Naive thymus-derived CD4-positive, alpha-beta T cell (primary cell): ENCODE measurements at regions not wholly inside any gene's neighbourhood (a gene's known extent, or its start where the extent isn't known, plus 50 kb on each side); places are given as distances from the start of the nearest gene placed in this dataset.
"Not testable (repeated sequence)": the region's sequence is repeated elsewhere in the genome, so short reads cannot be mapped to it uniquely, and the experiment has no call there.

Experiments used
- ATAC-seq: fragments of 150-1000 bp; cut with Tn5 transposase; 2 replicates; pipeline ENCODE4 v1.10.0; 2021; ENCODE audit warnings: mild to moderate bottlenecking, moderate library complexity
- CTCF ChIA-PET: fragments of 350-600 bp; sonication (Branson Sonifier 250); formaldehyde crosslinking; loops from one replicate; lab custom pipeline; 2021; ENCODE audit warnings: antibody characterized with exemption; lab: Charles Lee
- POLR2A ChIA-PET: fragments of 350-600 bp; sonication (Branson Sonifier 250); formaldehyde crosslinking; loops from one replicate; lab custom pipeline; 2021; ENCODE audit warnings: antibody characterized with exemption, inconsistent platforms; lab: Charles Lee
- DNase-seq, 9 donors: peaks; one replicate each; pipeline versions ENCODE4 v3.0.0 to v3.0.0-alpha.2; 2020 to 2022; ENCODE audit warnings: mixed read lengths in 1 of 9
- H3K27ac ChIP-seq: one replicate; pipeline ENCODE4 v1.7.0; 2013; ENCODE audit warnings: mild to moderate bottlenecking, low read depth, low read length, moderate library complexity
- H3K27me3 ChIP-seq, 2 donors: one replicate each; pipeline ENCODE4 v1.7.0; 2013; ENCODE audit warnings: low read length in 2 of 2, mild to moderate bottlenecking in 2 of 2, moderate library complexity in 2 of 2; ENCODE audit not compliant: control insufficient read depth in 2 of 2, insufficient read depth in 2 of 2
- H3K36me3 ChIP-seq, 3 experiments: 1 replicate in 2 of 3; 2 replicates in 1 of 3; pipeline ENCODE4 v1.7.0; 2013; ENCODE audit warnings: low read length in 3 of 3, mild to moderate bottlenecking in 3 of 3, moderate library complexity in 1 of 3; ENCODE audit not compliant: insufficient read depth in 3 of 3, control insufficient read depth in 2 of 3
- H3K4me1 ChIP-seq, 2 donors: one replicate each; pipeline ENCODE4 v1.7.0; 2013; ENCODE audit warnings: low read length in 2 of 2, mild to moderate bottlenecking in 2 of 2, moderate library complexity in 1 of 2; ENCODE audit not compliant: control insufficient read depth in 2 of 2, insufficient read depth in 2 of 2
- H3K4me3 ChIP-seq: 2 replicates; pipeline ENCODE4 v1.7.0; 2013; ENCODE audit warnings: mild to moderate bottlenecking, low read length
- H3K9me3 ChIP-seq, 3 experiments: 1 replicate in 2 of 3; 2 replicates in 1 of 3; pipeline ENCODE4 v1.7.0; 2013; ENCODE audit warnings: low read length in 3 of 3; ENCODE audit not compliant: control insufficient read depth in 2 of 3
- H3K27ac Mint-ChIP-seq, 9 donors: one replicate each; pipeline ENCODE4 v1.8.0; 2020 to 2022; ENCODE audit warnings: mixed read lengths in 9 of 9, mild to moderate bottlenecking in 8 of 9, moderate library complexity in 5 of 9, inconsistent platforms in 2 of 9
- H3K27me3 Mint-ChIP-seq, 5 donors: one replicate each; pipeline ENCODE4 v1.8.0; 2021 to 2022; ENCODE audit warnings: mixed read lengths in 5 of 5, mild to moderate bottlenecking in 1 of 5
- H3K36me3 Mint-ChIP-seq, 5 donors: one replicate each; pipeline ENCODE4 v1.8.0; 2020 to 2022; ENCODE audit warnings: mixed read lengths in 5 of 5, mild to moderate bottlenecking in 3 of 5, inconsistent platforms in 1 of 5
- H3K4me1 Mint-ChIP-seq, 7 donors: one replicate each; pipeline ENCODE4 v1.8.0; 2020 to 2022; ENCODE audit warnings: mixed read lengths in 7 of 7, mild to moderate bottlenecking in 3 of 7, inconsistent platforms in 1 of 7
- H3K4me3 Mint-ChIP-seq, 10 donors: one replicate each; pipeline ENCODE4 v1.8.0; 2020 to 2022; ENCODE audit warnings: mild to moderate bottlenecking in 10 of 10, mixed read lengths in 10 of 10, moderate library complexity in 6 of 10, inconsistent platforms in 2 of 10
- H3K9me3 Mint-ChIP-seq, 11 donors: one replicate each; pipeline ENCODE4 v1.8.0; 2020 to 2022; ENCODE audit warnings: mixed read lengths in 11 of 11, mild to moderate bottlenecking in 4 of 11, inconsistent platforms in 1 of 11, moderate library complexity in 1 of 11
- intact Hi-C, 2 donors: fragments of 100-400 bp; cut with micrococcal nuclease; formaldehyde crosslinking; loops; one replicate each; pipeline ENCODE4 v1.15.1; 2023

GRCh38 chr1:227489572-227489971 lies 73.8 kb upstream of the ZNF678 start:
- ATAC-seq, result no peak
- CTCF ChIA-PET, result interaction anchor here (0.5 kb wide), 1 partner anchor 49 kb away, joined by 3 read pairs; no protein-coding TSS in a partner anchor

GRCh38 chr1:227487606-227488005 lies 75.8 kb upstream of the ZNF678 start:
- Histone ChIP-seq H3K9me3 (no peaks in the 10 kb centered on the region), H3K4me3 (no peak overlapping the region), H3K27me3 (no peaks in the 10 kb centered on the region), H3K27ac (no peak overlapping the region), H3K4me1 (no peaks in the 10 kb centered on the region), H3K36me3 (no peaks in the 10 kb centered on the region)
- Mint-ChIP-seq H3K36me3 (no peaks in the 10 kb centered on the region), H3K27ac (no peak overlapping the region), H3K27me3 (peaks cover 0 to 14% (median 0%) of the 10 kb centered on the region in 5 donors), H3K4me3 (no peak overlapping the region), H3K4me1 (no peaks in the 10 kb centered on the region), H3K9me3 (peaks cover 0 to 1% (median 0%) of the 10 kb centered on the region in 11 donors)
- ChIA-PET POLR2A (no interaction called here), CTCF (no interaction called here)
- intact Hi-C loops, result loop anchor here in 1 of 2 donors (10.0 kb wide), 1 partner anchor 247 kb away; the partner anchor contains the start of genes JMJD4 and SNAP47
- DNase-seq, result no peak
- ATAC-seq, result no peak

More at GRCh38 chr1:227489572-227489971, 73.8 kb upstream of the ZNF678 start:
- intact Hi-C loops, result loop anchor here in 1 of 2 donors (10.0 kb wide), 1 partner anchor 245 kb away; the partner anchor contains the start of genes JMJD4 and SNAP47
- DNase-seq, result no peak
- H3K27ac ChIP-seq, result no peak overlapping the region
- Mint-ChIP-seq H3K9me3 (peaks cover 0 to 1% (median 0%) of the 10 kb centered on the region in 11 donors), H3K27ac (no peak overlapping the region), H3K4me1 (no peaks in the 10 kb centered on the region), H3K27me3 (peaks cover 0 to 2% (median 0%) of the 10 kb centered on the region in 5 donors), H3K4me3 (no peak overlapping the region), H3K36me3 (no peaks in the 10 kb centered on the region)
- POLR2A ChIA-PET, result no interaction called here
- H3K36me3 ChIP-seq, result no peaks in the 10 kb centered on the region
- H3K4me3 ChIP-seq, result no peak overlapping the region
- H3K4me1 ChIP-seq, result no peaks in the 10 kb centered on the region
- H3K9me3 ChIP-seq, result no peaks in the 10 kb centered on the region
- H3K27me3 ChIP-seq, result no peaks in the 10 kb centered on the region

DNA sequence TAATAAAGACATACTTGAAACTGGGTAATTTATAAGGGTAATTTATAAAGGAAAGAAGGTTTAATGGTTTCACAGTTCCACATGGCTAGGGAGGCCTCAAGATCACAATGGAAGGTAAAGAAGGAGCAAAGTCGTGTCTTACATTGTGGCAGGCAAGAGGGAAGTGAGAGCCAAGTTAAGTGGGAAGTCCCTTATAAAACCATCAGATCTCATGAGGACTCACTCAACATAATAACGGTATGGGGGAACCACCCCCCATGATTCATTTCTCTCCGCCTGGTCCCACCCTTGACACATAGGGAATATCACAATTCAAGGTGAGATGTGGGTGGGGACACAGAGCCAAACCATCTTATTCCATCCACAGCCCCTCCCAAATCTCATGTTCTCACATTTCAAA lies 76.8 kb upstream of the ZNF678 start:
- no peak overlapping the region for H3K4me3 ChIP-seq
- H3K36me3 Mint-ChIP-seq, result no peaks in the 10 kb centered on the region
- H3K27me3 Mint-ChIP-seq, result peaks cover 0 to 19% (median 4%) of the 10 kb centered on the region in 5 donors
- POLR2A ChIA-PET, result no interaction called here
- no peaks in the 10 kb centered on the region for H3K9me3 ChIP-seq
- intact Hi-C loops, result loop anchor here in 1 of 2 donors (10.0 kb wide), 1 partner anchor 248 kb away; the partner anchor contains the start of genes JMJD4 and SNAP47
- DNase-seq (no peak), ATAC-seq (no peak)
- H3K4me3 Mint-ChIP-seq, result no peak overlapping the region
- peaks cover 0 to 1% (median 0%) of the 10 kb centered on the region in 11 donors for H3K9me3 Mint-ChIP-seq
- no peaks in the 10 kb centered on the region for H3K27me3 ChIP-seq
- no peaks in the 10 kb centered on the region for H3K36me3 ChIP-seq
- H3K4me1 ChIP-seq, result no peaks in the 10 kb centered on the region
- no peak overlapping the region for H3K27ac Mint-ChIP-seq
- CTCF ChIA-PET, result no interaction called here
- no peak overlapping the region for H3K27ac ChIP-seq
- H3K4me1 Mint-ChIP-seq, result no peaks in the 10 kb centered on the region

GRCh38 chr1:227482023-227482299 lies 81.4 kb upstream of the ZNF678 start:
- no peak for ATAC-seq
- Histone ChIP-seq H3K27me3 (no peaks in the 10 kb centered on the region), H3K36me3 (no peaks in the 10 kb centered on the region), H3K4me3 (no peak overlapping the region), H3K4me1 (no peaks in the 10 kb centered on the region), H3K9me3 (no peaks in the 10 kb centered on the region), H3K27ac (no peak overlapping the region)
- Mint-ChIP-seq H3K4me1 (no peaks in the 10 kb centered on the region), H3K9me3 (peaks cover 0 to 1% (median 0%) of the 10 kb centered on the region in 11 donors), H3K36me3 (no peaks in the 10 kb centered on the region), H3K27ac (no peak overlapping the region), H3K4me3 (no peak overlapping the region), H3K27me3 (peaks cover 17 to 47% (median 27%) of the 10 kb centered on the region in 5 donors)
- CTCF ChIA-PET, result interaction anchor here (1.0 kb wide), 1 partner anchor 279 kb away, joined by 3 read pairs; no protein-coding TSS in a partner anchor
- POLR2A ChIA-PET, result no interaction called here
- DNase-seq, result no peak
- intact Hi-C loops, result loop anchor here in 1 of 2 donors (5.0 to 10.0 kb wide), 3 partner anchors 60 to 280 kb away; partner anchors contain the start of genes JMJD4 and SNAP47

GRCh38 chr1:227474072-227474471 lies 89.3 kb upstream of the ZNF678 start:
- H3K4me3 Mint-ChIP-seq, H3K36me3 ChIP-seq, POLR2A ChIA-PET, H3K36me3 Mint-ChIP-seq, H3K4me1 ChIP-seq, H3K4me1 Mint-ChIP-seq, H3K9me3 ChIP-seq, CTCF ChIA-PET, ATAC-seq, DNase-seq, H3K27ac ChIP-seq, intact Hi-C loops, H3K4me3 ChIP-seq, H3K27ac Mint-ChIP-seq, H3K27me3 ChIP-seq: not testable (repeated sequence)
- Mint-ChIP-seq H3K27me3 (peaks cover 31 to 52% (median 41%) of the 10 kb centered on the region in 5 donors), H3K9me3 (peaks cover 0 to 13% (median 7%) of the 10 kb centered on the region in 11 donors)

DNA sequence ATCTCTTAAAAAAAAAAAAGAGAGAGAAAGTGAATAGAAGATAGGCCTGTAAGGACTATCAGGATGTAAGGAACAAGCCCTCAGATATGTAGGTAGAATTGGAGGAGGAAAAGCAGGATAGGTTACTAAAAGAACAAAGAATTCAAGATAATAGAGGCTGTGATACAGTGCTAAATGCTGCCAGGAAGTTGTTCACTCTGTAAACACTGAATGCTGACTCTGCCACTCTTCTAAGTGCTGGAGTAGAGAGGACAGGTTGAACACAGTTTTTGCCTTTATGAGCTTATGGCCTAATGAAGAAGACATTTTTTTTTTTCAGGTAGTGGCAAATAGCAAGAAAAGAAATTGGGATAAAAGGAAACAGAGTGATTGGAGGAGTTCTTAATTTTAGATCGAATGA lies 90.6 kb upstream of the ZNF678 start:
- H3K4me3 ChIP-seq, result no peak overlapping the region
- intact Hi-C loops, result no loop called here
- no peak overlapping the region for H3K4me3 Mint-ChIP-seq
- ChIA-PET CTCF (no interaction called here), POLR2A (no interaction called here)
- no peaks in the 10 kb centered on the region for H3K4me1 ChIP-seq
- H3K9me3 ChIP-seq, result no peaks in the 10 kb centered on the region
- peaks cover 23 to 43% (median 35%) of the 10 kb centered on the region in 5 donors for H3K27me3 Mint-ChIP-seq
- H3K27ac ChIP-seq, result no peak overlapping the region
- no peak for ATAC-seq
- H3K27ac Mint-ChIP-seq, result no peak overlapping the region
- H3K36me3 Mint-ChIP-seq, result peaks cover 0 to 9% (median 5%) of the 10 kb centered on the region in 5 donors
- H3K4me1 Mint-ChIP-seq, result peaks cover 0 to 1% (median 0%) of the 10 kb centered on the region in 7 donors
- no peaks in the 10 kb centered on the region for H3K36me3 ChIP-seq
- DNase-seq, result no peak
- no peaks in the 10 kb centered on the region for H3K27me3 ChIP-seq
- H3K9me3 Mint-ChIP-seq, result peaks cover 0 to 13% (median 7%) of the 10 kb centered on the region in 11 donors

GRCh38 chr1:227470688-227471087 lies 92.7 kb upstream of the ZNF678 start:
- Histone ChIP-seq H3K27ac (no peak overlapping the region), H3K27me3 (no peaks in the 10 kb centered on the region), H3K36me3 (no peaks in the 10 kb centered on the region), H3K9me3 (no peaks in the 10 kb centered on the region), H3K4me1 (no peaks in the 10 kb centered on the region), H3K4me3 (no peak overlapping the region)
- no peak for ATAC-seq
- ChIA-PET CTCF (no interaction called here), POLR2A (no interaction called here)
- H3K36me3 Mint-ChIP-seq, result peaks cover 0 to 9% (median 5%) of the 10 kb centered on the region in 5 donors
- H3K27ac Mint-ChIP-seq, result no peak overlapping the region
- H3K4me1 Mint-ChIP-seq, result peaks cover 0 to 1% (median 0%) of the 10 kb centered on the region in 7 donors
- peaks cover 6 to 22% (median 17%) of the 10 kb centered on the region in 5 donors for H3K27me3 Mint-ChIP-seq
- no peak overlapping the region for H3K4me3 Mint-ChIP-seq
- intact Hi-C loops, result no loop called here
- no peak for DNase-seq
- peaks cover 0 to 13% (median 7%) of the 10 kb centered on the region in 11 donors for H3K9me3 Mint-ChIP-seq
